GM18517 (cell line): ENCODE measurements at regions not wholly inside any gene's neighbourhood (a gene's known extent, or its start where the extent isn't known, plus 50 kb on each side); places are given as distances from the start of the nearest gene placed in this dataset.
"Not testable (repeated sequence)": the region's sequence is repeated elsewhere in the genome, so short reads cannot be mapped to it uniquely, and the experiment has no call there.

ENCODE experiments used
- ATAC-seq: cut with Tn5 transposase; IDR thresholded peaks from one replicate; pipeline ENCODE4 v1.9.1; 2021; ENCODE audit warnings: mild to moderate bottlenecking, moderate library complexity; ENCODE audit not compliant: unreplicated experiment

- not testable (repeated sequence) for ATAC-seq
These were observed 64.8 kb downstream of the B4GALT7 start for GRCh38 chr5:177664737-177665136.

- ATAC-seq, result not testable (repeated sequence)
These were observed 65.2 kb downstream of the B4GALT7 start for GRCh38 chr5:177665172-177665571.

GRCh38 chr5:177665960-177666359 lies 66.0 kb downstream of the B4GALT7 start:
- not testable (repeated sequence) for ATAC-seq

GRCh38 chr5:177671035-177671754 lies 71.3 kb downstream of the B4GALT7 start:
- ATAC-seq, result peak; percentile 19

DNA sequence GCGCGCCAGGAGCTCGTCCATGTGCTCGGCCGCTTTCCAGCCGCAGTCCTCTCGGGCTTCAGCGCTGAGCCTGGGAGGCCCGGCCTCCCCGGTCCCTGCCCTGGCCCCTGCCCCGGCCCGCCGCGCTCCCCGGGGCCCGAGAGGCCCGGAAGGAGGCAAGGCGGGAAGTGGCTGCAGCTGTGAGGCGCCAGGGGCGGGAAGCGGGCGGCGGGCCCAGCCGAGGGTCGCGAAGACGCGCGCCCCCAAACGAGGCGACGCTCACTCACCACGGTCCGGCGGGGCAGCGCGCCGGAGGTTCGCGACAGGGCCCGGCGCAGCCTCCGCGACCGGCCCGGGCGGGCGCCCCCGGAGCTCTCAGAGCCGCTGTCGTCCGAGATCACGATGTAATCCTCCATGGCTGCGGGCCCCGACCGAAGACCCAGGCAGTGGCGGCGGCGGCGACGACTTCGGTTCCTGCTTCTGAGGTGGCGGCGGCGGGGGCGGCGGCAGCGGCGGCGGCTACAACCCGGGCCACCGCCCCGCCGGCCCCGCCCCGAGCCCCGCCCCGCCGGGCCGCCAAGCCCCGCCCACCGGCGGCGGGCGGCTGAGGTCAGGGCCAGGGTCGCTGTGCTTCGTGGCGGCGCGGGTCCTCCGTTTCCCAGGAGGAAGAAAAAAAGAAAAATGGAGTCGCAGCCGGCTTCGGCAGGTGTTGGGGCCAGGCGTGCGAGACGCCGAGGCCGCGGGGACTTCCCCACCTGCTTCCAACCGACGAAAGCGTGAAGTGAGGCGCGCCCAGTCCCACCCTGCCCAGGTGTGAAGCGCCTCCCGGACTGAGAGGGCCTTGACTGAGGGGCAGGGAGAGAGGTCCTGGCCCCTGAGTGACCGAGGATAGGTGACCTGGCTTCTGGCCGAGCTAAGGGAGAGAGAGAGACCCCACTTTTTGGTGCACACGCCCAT lies 72.1 kb downstream of the B4GALT7 start:
- ATAC-seq, result peak; percentile 59
